ENCODE measurements at regions not wholly inside any gene's neighbourhood (a gene's known extent, or its start where the extent isn't known, plus 50 kb on each side); places are given as distances from the start of the nearest gene placed in this dataset.

DNA sequence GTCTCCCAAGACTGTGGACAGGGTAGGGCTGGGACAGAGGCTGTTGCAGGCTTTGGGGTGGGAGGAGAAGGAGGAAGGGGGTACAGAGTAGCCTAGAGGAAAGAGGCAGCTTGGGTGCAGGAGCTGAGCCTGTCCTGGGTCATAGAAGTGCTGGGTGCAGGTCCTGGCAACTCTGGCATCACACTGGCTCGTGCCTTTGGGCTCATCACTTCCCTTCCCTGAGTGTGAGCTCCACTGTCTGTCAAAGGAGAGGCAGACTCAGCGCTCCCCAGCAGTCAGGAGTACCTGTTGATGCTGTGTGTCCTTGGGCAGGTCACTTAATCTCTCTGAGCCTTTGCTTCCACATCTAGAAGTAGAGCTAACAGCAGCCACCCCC is 157.1 kb downstream of the PTPRU start:
- peaks cover 3% of the 10 kb centered on the region for H3K27me3 ChIP-seq
- no peak overlapping the region for H3K27ac ChIP-seq
- no peaks in the 10 kb centered on the region for H3K9me3 ChIP-seq
- H3K4me1 ChIP-seq (ENCODE audit: control insufficient read depth in 1 of 2, insufficient read depth in 1 of 2, low read depth in 1 of 2, low read length in 1 of 2), result no peaks in the 10 kb centered on the region
- no peak overlapping the region for H3K4me3 ChIP-seq (ENCODE audit: low read depth in 1 of 2, low read length in 1 of 2)
- TF ChIP-seq, protein P1, sequence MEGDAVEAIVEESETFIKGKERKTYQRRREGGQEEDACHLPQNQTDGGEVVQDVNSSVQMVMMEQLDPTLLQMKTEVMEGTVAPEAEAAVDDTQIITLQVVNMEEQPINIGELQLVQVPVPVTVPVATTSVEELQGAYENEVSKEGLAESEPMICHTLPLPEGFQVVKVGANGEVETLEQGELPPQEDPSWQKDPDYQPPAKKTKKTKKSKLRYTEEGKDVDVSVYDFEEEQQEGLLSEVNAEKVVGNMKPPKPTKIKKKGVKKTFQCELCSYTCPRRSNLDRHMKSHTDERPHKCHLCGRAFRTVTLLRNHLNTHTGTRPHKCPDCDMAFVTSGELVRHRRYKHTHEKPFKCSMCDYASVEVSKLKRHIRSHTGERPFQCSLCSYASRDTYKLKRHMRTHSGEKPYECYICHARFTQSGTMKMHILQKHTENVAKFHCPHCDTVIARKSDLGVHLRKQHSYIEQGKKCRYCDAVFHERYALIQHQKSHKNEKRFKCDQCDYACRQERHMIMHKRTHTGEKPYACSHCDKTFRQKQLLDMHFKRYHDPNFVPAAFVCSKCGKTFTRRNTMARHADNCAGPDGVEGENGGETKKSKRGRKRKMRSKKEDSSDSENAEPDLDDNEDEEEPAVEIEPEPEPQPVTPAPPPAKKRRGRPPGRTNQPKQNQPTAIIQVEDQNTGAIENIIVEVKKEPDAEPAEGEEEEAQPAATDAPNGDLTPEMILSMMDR (IDR thresholded peaks at IDR 0.05), result no peak
- no peaks in the 10 kb centered on the region for H3K36me3 ChIP-seq

DNA sequence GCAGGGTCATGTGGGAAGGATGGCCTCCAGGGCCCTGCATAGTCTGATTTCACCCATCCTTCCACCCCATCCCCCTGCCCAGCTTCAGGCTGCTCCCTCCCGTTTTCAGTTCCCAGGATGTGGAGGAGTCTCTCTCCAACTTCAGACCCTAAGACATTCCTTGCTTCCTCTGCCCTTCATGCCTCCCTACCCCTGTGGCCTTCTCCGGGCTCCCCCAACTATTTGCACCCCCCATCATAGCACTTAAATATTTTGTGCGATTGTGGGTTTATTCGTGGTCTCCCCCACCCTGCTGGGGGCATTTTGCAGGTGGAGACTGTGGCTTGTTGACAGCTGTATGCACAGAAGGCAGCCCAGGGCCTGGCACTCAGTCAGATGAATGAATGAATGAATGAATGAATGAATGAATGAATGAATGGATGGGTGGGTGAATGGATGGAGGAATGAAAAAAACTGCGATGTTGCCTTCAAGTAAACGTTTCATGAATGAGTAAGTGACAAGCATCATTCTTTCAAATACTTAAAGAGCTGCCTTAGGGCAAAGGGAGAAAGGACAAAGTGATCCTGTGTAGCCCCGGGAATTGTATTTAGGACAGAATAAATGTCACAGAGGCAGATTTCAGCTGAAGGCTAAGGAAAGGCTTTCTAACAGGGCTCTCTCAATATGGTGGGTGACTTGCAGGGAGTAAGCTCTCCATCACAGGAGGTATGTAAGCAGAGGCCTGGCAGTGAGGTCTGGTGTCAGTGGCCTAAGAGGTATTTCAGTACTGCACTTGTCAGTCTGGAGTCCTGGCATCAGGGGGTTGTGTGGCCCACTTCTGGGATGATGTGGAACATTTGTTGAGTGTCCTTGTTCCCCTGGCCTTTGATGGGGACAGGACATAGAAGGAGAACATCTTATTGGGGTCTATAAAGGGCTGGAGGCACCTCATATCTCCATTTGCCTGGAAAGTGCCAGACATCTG is 156.4 kb downstream of the PTPRU start:
- Histone ChIP-seq H3K4me3 (ENCODE audit: low read depth in 1 of 2, low read length in 1 of 2) (no peak overlapping the region), H3K36me3 (no peaks in the 10 kb centered on the region)
- TF ChIP-seq, protein P1 (IDR thresholded peaks at IDR 0.05), result no peak

DNA sequence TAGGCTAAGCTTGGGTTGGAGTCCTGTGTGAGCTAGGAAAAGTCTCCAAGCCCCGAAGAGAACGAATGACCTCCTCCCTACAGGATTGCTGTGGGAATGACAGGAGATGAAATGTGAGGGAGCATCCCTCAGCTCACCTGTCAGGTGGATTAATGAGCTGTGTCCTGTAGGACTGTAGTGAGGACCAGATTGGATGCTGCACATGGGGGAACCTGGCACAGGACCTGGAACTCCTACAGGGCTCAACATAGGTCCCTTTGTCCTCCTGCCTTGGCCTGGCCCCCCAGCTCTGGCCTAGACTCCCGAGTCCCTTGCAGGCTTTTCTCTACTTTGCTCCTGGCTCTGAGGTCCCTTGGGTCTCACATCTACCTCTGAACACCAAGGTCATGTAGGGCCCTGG is 155.7 kb downstream of the PTPRU start:
- Histone ChIP-seq H3K27me3 (peaks cover 3% of the 10 kb centered on the region), H3K36me3 (no peaks in the 10 kb centered on the region), H3K4me3 (ENCODE audit: low read depth in 1 of 2, low read length in 1 of 2) (no peak overlapping the region), H3K27ac (no peak overlapping the region), H3K4me1 (ENCODE audit: control insufficient read depth in 1 of 2, insufficient read depth in 1 of 2, low read depth in 1 of 2, low read length in 1 of 2) (no peaks in the 10 kb centered on the region), H3K9me3 (no peaks in the 10 kb centered on the region)
- TF ChIP-seq, protein P1 (IDR thresholded peaks at IDR 0.05), result no peak

More for the DNA sequence above, 156.4 kb downstream of the PTPRU start:
- Histone ChIP-seq H3K27me3 (peaks cover 3% of the 10 kb centered on the region), H3K4me1 (ENCODE audit: control insufficient read depth in 1 of 2, insufficient read depth in 1 of 2, low read depth in 1 of 2, low read length in 1 of 2) (no peaks in the 10 kb centered on the region), H3K9me3 (no peaks in the 10 kb centered on the region), H3K27ac (no peak overlapping the region)

DNA sequence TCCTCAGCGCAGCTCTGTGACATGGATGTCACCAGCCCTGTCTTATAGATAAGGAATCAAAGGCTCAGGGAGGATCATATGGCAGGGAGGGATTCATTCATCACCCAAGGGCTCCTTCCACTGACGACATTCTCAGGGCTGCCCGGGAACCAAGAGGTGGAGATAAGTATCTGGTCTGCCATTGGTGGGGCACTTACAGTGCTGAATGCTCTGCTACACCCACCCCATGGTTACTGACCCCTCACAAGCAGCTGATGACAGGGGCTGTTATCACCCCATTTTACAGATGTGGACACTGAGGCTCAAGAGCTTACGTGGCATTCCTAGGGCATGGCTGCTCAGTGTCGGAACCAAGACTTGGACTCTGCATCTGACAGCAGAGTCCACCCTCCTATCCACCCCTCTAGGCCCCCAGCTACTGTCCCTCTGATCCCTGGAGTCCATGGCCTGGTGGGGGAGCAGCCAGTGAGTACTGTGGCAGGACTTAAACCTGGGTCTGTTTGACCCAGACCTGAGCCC is 155.1 kb downstream of the PTPRU start:
- Histone ChIP-seq H3K27ac (no peak overlapping the region), H3K4me3 (ENCODE audit: low read depth in 1 of 2, low read length in 1 of 2) (no peak overlapping the region), H3K9me3 (no peaks in the 10 kb centered on the region), H3K4me1 (ENCODE audit: control insufficient read depth in 1 of 2, insufficient read depth in 1 of 2, low read depth in 1 of 2, low read length in 1 of 2) (no peaks in the 10 kb centered on the region), H3K36me3 (no peaks in the 10 kb centered on the region), H3K27me3 (peaks cover 3% of the 10 kb centered on the region)
- TF ChIP-seq, protein P1 (IDR thresholded peaks at IDR 0.05), result no peak

DNA sequence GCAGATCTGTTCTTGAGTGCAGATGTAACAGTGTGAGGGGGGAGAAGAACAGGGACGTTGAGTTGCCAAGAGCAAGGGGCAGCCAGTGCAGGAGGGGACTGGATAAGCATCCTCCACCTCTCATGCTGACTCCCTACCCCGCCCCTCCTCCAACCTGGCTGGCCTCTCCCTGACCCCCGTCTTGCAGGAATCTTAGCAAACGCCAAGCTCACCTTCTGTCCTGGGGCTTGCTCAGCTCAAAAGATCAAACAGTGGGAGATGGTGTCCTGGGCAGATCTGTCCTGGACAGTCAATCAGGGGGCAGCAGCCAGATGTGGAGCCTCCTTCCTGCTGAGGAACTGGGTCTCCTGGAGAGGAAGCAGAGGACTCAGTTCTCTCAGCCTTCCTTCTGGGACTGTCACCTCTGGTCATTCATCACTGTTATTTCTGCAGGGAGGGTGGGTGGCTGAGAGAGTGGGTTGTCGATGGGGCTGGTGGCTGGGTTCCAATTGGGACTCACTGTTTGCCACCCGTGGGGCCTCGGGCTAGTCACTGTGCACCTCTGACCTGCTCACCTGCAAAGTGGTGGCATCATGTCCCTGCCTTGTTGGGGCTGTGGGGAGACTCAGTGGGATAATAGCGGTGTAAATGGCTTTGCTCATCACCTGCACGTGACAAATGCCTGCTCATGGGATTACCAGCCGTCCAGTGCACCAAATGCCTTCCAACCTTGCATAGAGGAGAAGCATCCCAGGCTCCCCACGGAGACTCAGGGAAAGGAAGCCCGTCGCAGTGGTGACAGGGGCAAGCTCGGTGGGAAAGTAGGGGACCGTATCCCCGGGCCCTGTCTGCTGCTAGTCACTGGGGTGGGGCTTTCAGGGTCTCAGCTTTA is 154.4 kb downstream of the PTPRU start:
- no peaks in the 10 kb centered on the region for H3K4me1 ChIP-seq (ENCODE audit: control insufficient read depth in 1 of 2, insufficient read depth in 1 of 2, low read depth in 1 of 2, low read length in 1 of 2)
- no peak overlapping the region for H3K27ac ChIP-seq
- H3K9me3 ChIP-seq, result no peaks in the 10 kb centered on the region
- TF ChIP-seq, protein P1 (IDR thresholded peaks at IDR 0.05), result no peak
- no peaks in the 10 kb centered on the region for H3K36me3 ChIP-seq
- H3K4me3 ChIP-seq (ENCODE audit: low read depth in 1 of 2, low read length in 1 of 2), result no peak overlapping the region
- H3K27me3 ChIP-seq, result peaks cover 3% of the 10 kb centered on the region
